Neural cell (in vitro differentiated cells): ENCODE measurements at regions not wholly inside any gene's neighbourhood (a gene's known extent, or its start where the extent isn't known, plus 50 kb on each side); places are given as distances from the start of the nearest gene placed in this dataset.

Experiments
- H2AFZ ChIP-seq: fragments of 200-600, 300-800 bp; sonication (generic), shearing (Covaris generic); 2 replicates; pipeline ENCODE4 v1.6.0; 2014; ENCODE audit warnings: low read depth, mild to moderate bottlenecking, antibody characterized with exemption, low read length, moderate library complexity
- H3F3A ChIP-seq: fragments of 200-600 bp; shearing (Covaris generic); 2 replicates; pipeline ENCODE4 v1.6.1; 2016; ENCODE audit warnings: mild to moderate bottlenecking, moderate library complexity, mixed read lengths, antibody characterized with exemption, low read length; ENCODE audit not compliant: insufficient read depth, poor library complexity, severe bottlenecking
- H3K27ac ChIP-seq: fragments of 200-600, 300-800 bp; sonication (generic), shearing (Covaris generic); 2 replicates; pipeline ENCODE4 v1.5.1; 2014; ENCODE audit warnings: mild to moderate bottlenecking, low read length, moderate library complexity
- H3K27me3 ChIP-seq: fragments of 300-800, 200-600 bp; sonication (generic), shearing (Covaris generic); 2 replicates; pipeline ENCODE4 v1.6.0; 2014; ENCODE audit warnings: mild to moderate bottlenecking, low read depth, low read length, moderate library complexity; ENCODE audit not compliant: insufficient read depth
- H3K36me3 ChIP-seq: fragments of 300-800, 200-600 bp; sonication (generic), shearing (Covaris generic); 2 replicates; pipeline ENCODE4 v1.5.1; 2014; ENCODE audit warnings: mild to moderate bottlenecking, antibody characterized with exemption, low read length, moderate library complexity; ENCODE audit not compliant: insufficient read depth
- H3K4me2 ChIP-seq: fragments of 300-800, 200-600 bp; sonication (generic), shearing (Covaris generic); 2 replicates; pipeline ENCODE4 v1.6.0; 2014; ENCODE audit warnings: mild to moderate bottlenecking, low read length
- H3K4me3 ChIP-seq: fragments of 300-800, 200-600 bp; sonication (generic), shearing (Covaris generic); 2 replicates; pipeline ENCODE4 v1.5.1; 2014; ENCODE audit warnings: mild to moderate bottlenecking, low read length, moderate library complexity
- H3K79me2 ChIP-seq: fragments of 200-600 bp; shearing (Covaris generic); replicated peaks from 2 replicates; pipeline ENCODE4 v1.6.0; 2014; ENCODE audit warnings: mild to moderate bottlenecking, low read length, moderate library complexity; ENCODE audit not compliant: insufficient read depth
- H3K9ac ChIP-seq: fragments of 300-800, 200-600 bp; sonication (generic), shearing (Covaris generic); 2 replicates; pipeline ENCODE4 v1.6.1; 2016; ENCODE audit warnings: mild to moderate bottlenecking, low read length, mixed read lengths
- H3K9me2 ChIP-seq: fragments of 200-600 bp; shearing (Covaris generic); 2 replicates; pipeline ENCODE4 v1.6.1; 2016; ENCODE audit warnings: mild to moderate bottlenecking, low read length, mixed read lengths; ENCODE audit not compliant: insufficient read depth
- H3K9me3 ChIP-seq: fragments of 200-600, 300-800 bp; sonication (generic), shearing (Covaris generic); 2 replicates; pipeline ENCODE4 v1.6.1; 2016; ENCODE audit warnings: mild to moderate bottlenecking, mixed run types, low read length, moderate library complexity, mixed read lengths
- H4K20me1 ChIP-seq: fragments of 200-600 bp; shearing (Covaris generic); 2 replicates; pipeline ENCODE4 v1.6.1; 2016; ENCODE audit warnings: mild to moderate bottlenecking, mixed run types; ENCODE audit not compliant: insufficient read depth
- EP300 ChIP-seq: fragments of 450-650 bp; conservative IDR thresholded peaks from 2 replicates; pipeline ENCODE4 v1.6.1; 2014; ENCODE audit warnings: antibody characterized with exemption, mild to moderate bottlenecking, moderate library complexity; ENCODE audit not compliant: poor library complexity, severe bottlenecking
- EZH2 ChIP-seq: fragments of 200-600, 300-800 bp; shearing (Covaris generic), sonication (generic); IDR thresholded peaks from 2 replicates; pipeline ENCODE4 v1.6.1; 2014; ENCODE audit warnings: antibody characterized with exemption, low read length, borderline replicate concordance, mild to moderate bottlenecking; ENCODE audit not compliant: insufficient read depth, poor library complexity, severe bottlenecking
- MXI1 ChIP-seq: fragments of 450-650 bp; conservative IDR thresholded peaks from 2 replicates; pipeline ENCODE4 v1.6.1; 2014; ENCODE audit warnings: antibody characterized with exemption, mild to moderate bottlenecking; ENCODE audit not compliant: poor library complexity, severe bottlenecking
- POLR2AphosphoS5 ChIP-seq: IDR thresholded peaks from 2 replicates; pipeline ENCODE4 v1.6.1; 2012
- RAD21 ChIP-seq: fragments of 450-650 bp; conservative IDR thresholded peaks from 2 replicates; pipeline ENCODE4 v1.6.1; 2014; ENCODE audit warnings: antibody characterized with exemption, mild to moderate bottlenecking, moderate library complexity
- REST ChIP-seq: IDR thresholded peaks from 2 replicates; pipeline ENCODE4 v1.6.1; 2012; ENCODE audit warnings: borderline replicate concordance
- SMC3 ChIP-seq: fragments of 450-650 bp; conservative IDR thresholded peaks from 2 replicates; pipeline ENCODE4 v1.6.1; 2014; ENCODE audit warnings: antibody characterized with exemption, mild to moderate bottlenecking, moderate library complexity; ENCODE audit not compliant: poor library complexity
- TAF1 ChIP-seq: IDR thresholded peaks from 2 replicates; pipeline ENCODE4 v1.6.1; 2012; ENCODE audit warnings: low read depth
- TF ChIP-seq, protein P1 (sequence below): fragments of 450-650 bp; IDR thresholded peaks from 2 replicates; pipeline ENCODE4 v1.5.1; 2014; ENCODE audit warnings: antibody characterized with exemption, mild to moderate bottlenecking, moderate library complexity; ENCODE audit not compliant: poor library complexity, severe bottlenecking

DNA sequence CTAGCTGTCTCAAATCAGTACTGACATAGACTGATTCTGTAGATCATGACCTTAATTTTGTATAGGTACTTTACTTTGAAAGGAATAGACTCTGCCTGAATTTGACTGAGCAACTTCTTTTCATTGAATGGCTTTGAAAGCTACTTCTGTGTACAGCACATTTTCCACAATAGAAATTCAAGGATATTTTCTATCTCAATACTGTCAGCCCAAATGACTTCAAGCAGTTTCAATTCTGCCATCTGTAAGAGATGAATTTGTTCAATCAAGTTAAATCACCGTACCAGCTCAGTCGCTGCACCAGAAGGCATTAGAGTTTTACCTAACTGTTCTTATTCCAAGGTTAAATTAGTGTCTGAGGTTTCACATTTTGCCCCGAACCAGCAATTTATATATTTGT is 107.0 kb upstream of the EYS start:
- TF ChIP-seq MXI1 = no peak
- no peak for TF ChIP-seq RAD21
- TF ChIP-seq, protein P1, sequence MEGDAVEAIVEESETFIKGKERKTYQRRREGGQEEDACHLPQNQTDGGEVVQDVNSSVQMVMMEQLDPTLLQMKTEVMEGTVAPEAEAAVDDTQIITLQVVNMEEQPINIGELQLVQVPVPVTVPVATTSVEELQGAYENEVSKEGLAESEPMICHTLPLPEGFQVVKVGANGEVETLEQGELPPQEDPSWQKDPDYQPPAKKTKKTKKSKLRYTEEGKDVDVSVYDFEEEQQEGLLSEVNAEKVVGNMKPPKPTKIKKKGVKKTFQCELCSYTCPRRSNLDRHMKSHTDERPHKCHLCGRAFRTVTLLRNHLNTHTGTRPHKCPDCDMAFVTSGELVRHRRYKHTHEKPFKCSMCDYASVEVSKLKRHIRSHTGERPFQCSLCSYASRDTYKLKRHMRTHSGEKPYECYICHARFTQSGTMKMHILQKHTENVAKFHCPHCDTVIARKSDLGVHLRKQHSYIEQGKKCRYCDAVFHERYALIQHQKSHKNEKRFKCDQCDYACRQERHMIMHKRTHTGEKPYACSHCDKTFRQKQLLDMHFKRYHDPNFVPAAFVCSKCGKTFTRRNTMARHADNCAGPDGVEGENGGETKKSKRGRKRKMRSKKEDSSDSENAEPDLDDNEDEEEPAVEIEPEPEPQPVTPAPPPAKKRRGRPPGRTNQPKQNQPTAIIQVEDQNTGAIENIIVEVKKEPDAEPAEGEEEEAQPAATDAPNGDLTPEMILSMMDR = no peak
- no peak for TF ChIP-seq POLR2AphosphoS5
- TF ChIP-seq EZH2 = no peak
- no peak for TF ChIP-seq TAF1
- no peak for TF ChIP-seq EP300
- no peak for TF ChIP-seq REST
- no peak for TF ChIP-seq SMC3
- Histone ChIP-seq H3K4me2 (no peak overlapping the region), H2AFZ (no peak overlapping the region), H4K20me1 (no peaks in the 10 kb centered on the region), H3K9ac (no peak overlapping the region), H3K27ac (no peak overlapping the region), H3F3A (no peaks in the 10 kb centered on the region), H3K9me2 (no peaks in the 10 kb centered on the region), H3K79me2 (no peaks in the 10 kb centered on the region), H3K9me3 (no peaks in the 10 kb centered on the region), H3K36me3 (no peaks in the 10 kb centered on the region), H3K4me3 (no peak overlapping the region), H3K27me3 (no peaks in the 10 kb centered on the region)

GRCh38 chr6:65803186-65803585 is 96.2 kb upstream of the EYS start:
- H3K9me2 ChIP-seq = no peaks in the 10 kb centered on the region
- no peaks in the 10 kb centered on the region for H3F3A ChIP-seq
- H3K27ac ChIP-seq = no peak overlapping the region
- no peak overlapping the region for H3K4me2 ChIP-seq
- no peak overlapping the region for H2AFZ ChIP-seq
- H4K20me1 ChIP-seq = no peaks in the 10 kb centered on the region
- no peaks in the 10 kb centered on the region for H3K36me3 ChIP-seq
- no peak for TF ChIP-seq EP300
- TF ChIP-seq MXI1 = no peak
- TF ChIP-seq, protein P1 = no peak
- no peak for TF ChIP-seq SMC3
- no peak for TF ChIP-seq RAD21
- no peak for TF ChIP-seq POLR2AphosphoS5
- no peak for TF ChIP-seq TAF1
- TF ChIP-seq EZH2 = no peak
- TF ChIP-seq REST = no peak
- H3K79me2 ChIP-seq = no peaks in the 10 kb centered on the region
- H3K9me3 ChIP-seq = no peaks in the 10 kb centered on the region
- H3K9ac ChIP-seq = no peak overlapping the region
- no peak overlapping the region for H3K4me3 ChIP-seq
- H3K27me3 ChIP-seq = no peaks in the 10 kb centered on the region
